DOHH2 (cell line): ENCODE measurements at regions not wholly inside any gene's neighbourhood (a gene's known extent, or its start where the extent isn't known, plus 50 kb on each side); places are given as distances from the start of the nearest gene placed in this dataset.

ENCODE experiments used
- CTCF ChIP-seq: fragments of 200-600 bp; sonication (generic); IDR thresholded peaks from one replicate; pipeline ENCODE4 v1.5.1; 2014; ENCODE audit warnings: antibody characterized with exemption, mild to moderate bottlenecking, low read depth, low read length; ENCODE audit not compliant: poor library complexity, severe bottlenecking
- EZH2phosphoT487 ChIP-seq: fragments of 200-600 bp; sonication (generic); IDR thresholded peaks from 2 replicates; pipeline ENCODE4 v1.6.1; 2017; ENCODE audit warnings: borderline replicate concordance, mild to moderate bottlenecking, antibody characterized with exemption, low read length, moderate library complexity, mixed read lengths

GRCh38 chr5:82942083-82942881 lies 134.9 kb downstream of the TMEM167A start:
- TF ChIP-seq CTCF (no peak), EZH2phosphoT487 (no peak)
